ENCODE measurements at regions not wholly inside any gene's neighbourhood (a gene's known extent, or its start where the extent isn't known, plus 50 kb on each side); places are given as distances from the start of the nearest gene placed in this dataset.

DNA sequence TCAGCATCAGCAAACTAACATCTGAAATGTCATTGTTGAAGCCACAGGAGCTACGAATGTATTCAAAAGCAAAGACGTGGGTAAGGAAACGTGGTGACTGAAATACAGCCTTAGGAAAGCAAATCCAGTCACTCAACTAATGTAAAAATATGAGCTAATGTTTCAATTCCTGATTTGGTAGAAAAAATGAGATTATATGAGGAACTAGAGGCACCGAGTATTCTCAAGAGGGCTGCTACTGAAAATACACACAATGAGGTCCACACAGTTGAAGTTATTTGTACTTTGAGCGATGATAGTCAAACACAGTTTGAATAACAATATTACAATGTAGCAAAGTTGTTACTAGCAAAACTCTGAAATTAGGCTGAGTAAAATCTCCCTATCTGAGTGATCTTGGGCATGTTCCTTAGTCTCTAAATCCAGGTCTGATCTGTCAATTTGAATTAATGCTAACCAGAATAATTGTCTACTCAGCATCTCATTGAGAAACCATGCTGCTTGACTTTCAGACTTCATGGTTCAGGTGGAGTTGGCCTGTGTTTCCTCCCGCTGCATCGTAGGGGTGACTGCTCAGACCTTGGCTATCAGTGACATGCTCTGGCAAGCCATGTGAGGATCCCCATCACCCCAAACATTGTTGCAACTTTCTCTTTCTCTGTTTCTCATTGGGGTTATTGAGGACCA is 467.1 kb upstream of the SOX5 start:
- TF ChIP-seq, protein P1, sequence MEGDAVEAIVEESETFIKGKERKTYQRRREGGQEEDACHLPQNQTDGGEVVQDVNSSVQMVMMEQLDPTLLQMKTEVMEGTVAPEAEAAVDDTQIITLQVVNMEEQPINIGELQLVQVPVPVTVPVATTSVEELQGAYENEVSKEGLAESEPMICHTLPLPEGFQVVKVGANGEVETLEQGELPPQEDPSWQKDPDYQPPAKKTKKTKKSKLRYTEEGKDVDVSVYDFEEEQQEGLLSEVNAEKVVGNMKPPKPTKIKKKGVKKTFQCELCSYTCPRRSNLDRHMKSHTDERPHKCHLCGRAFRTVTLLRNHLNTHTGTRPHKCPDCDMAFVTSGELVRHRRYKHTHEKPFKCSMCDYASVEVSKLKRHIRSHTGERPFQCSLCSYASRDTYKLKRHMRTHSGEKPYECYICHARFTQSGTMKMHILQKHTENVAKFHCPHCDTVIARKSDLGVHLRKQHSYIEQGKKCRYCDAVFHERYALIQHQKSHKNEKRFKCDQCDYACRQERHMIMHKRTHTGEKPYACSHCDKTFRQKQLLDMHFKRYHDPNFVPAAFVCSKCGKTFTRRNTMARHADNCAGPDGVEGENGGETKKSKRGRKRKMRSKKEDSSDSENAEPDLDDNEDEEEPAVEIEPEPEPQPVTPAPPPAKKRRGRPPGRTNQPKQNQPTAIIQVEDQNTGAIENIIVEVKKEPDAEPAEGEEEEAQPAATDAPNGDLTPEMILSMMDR (IDR thresholded peaks at IDR 0.05): no peak
- TF ChIP-seq EP300 (IDR thresholded peaks at IDR 0.05) (no peak), POLR2A (IDR thresholded peaks at IDR 0.05) (no peak), POLR2AphosphoS5 (IDR thresholded peaks at IDR 0.05) (no peak)

All from upper lobe of left lung (tissue), 4 donors.